ENCODE measurements at regions not wholly inside any gene's neighbourhood (a gene's known extent, or its start where the extent isn't known, plus 50 kb on each side); places are given as distances from the start of the nearest gene placed in this dataset.
A peak's percentile ranks its signal among the peaks of the same experiment; 100 is the strongest.

DNA sequence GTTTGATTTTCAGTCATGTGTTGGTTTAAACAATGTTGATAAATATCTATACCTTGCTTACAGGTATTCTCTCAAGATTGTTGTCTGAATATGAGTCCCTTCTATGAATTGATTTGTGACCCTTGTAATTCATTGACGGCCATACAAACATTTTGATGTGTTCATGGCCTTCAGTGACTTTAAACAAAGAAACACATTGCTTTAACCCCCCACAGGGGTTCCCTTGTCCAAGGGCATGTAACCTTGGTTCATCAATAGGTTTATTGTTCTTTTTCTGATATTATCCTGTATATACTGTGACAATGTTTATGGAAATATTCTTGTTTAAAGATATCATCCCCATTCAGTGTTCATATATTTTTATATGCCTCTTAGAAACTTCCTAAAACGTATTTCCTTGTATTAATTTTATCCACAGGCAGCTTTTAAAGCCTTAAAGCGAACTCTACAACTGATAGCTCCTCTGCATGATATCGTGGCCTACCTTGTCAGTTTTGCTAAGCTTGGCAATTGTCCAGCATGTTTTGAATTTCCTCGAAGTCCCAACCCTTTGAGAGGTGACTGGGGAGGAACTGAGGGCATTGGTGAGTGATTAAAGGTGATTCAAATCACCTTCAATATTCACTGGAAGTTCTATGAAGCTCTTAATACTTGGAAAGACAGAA is 87.0 kb downstream of the CD164 start:
- no peak for DNase-seq (ENCODE audit: low spot score)

DNA sequence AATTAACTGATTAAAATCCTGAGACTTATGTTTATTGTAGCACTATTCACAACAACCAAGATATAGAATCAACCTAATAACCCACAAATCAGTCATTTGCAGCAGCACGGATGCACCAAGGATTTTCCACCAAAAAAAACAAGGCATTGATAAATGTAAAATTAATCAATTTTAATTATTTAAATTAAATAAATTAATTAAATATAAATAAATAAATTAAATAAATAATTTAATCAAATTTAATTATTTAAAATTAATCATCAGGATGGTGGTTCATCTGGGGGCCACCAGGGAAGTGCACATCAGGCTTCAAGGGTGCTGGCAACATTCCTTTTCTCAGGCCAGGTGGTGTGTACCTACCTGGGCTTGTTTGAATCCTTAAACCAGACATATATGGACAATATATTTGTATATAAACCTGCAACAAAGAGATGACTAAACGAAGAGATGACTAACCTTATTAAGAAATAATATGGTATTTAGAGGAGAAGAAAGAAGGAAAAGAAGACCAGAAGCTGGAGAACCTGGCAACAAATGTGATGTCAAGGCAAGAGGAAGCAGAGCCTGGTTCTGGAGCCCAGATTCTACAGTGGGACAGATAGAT is 89.2 kb downstream of the CD164 start:
- no peak for DNase-seq (ENCODE audit: low spot score)

- DNase-seq (ENCODE audit: low spot score) = peak; percentile 29
Observed at GRCh38 chr6:109292420-109292819, 89.8 kb downstream of the CD164 start.

DNA sequence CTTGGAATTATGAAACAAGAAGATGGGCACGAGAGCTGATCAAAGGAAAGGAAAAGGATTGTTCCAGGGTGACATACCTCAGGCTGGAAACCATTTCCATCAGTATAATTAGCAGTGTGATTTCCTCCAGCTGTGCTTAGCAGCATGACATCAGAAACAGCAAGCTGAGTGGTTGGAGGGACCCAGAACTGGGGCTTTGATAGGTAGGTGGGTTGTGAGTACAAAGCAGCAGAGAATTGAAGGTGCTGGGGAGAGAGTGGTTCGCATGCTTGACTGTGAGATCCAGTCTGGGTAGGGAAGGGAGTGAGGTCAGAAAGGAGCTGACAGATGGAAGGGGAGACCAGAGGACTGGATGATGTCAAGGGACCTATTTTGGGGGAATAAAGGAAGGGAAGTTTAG is 90.4 kb downstream of the CD164 start:
- no peak for DNase-seq (ENCODE audit: low spot score)

DNA sequence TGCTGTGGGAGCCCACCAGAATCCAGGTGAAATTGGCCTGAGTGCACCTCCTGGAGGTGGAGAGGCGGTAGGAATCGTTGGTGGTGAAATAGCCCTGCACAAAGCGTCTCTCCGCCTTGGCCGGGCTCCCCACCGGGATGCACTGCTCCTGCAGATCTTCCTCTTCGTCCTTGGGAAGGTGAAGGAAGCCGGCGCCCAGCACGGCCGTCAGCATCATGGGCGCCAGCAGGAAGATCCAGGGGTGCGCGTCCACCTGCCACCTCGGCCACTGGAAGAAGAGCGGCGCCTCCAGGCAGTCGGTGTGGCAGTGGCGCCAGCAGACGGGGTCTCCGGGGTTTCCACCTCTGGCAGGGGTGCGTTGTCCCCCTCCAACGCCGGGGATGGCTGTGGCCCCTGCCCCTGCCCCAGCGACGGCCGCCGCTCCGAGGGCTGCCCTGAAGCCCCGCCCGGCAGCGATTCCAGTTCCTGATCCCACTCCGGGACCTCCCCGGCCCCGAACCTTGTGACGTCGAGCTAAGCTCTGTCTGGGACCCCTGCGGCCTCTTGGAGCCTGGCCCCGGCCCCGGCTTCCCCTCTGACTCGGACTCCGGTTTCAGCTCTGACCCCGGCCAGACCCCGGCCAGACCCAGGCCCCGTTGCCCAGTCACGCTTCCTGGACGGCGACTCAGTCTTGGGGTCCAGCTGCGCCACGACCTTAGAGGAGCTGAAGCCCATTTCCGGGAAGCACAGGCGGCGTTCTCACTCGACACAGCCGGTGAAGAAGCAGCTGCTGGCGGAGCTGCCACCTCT is 91.9 kb downstream of the CD164 start:
- no peak for DNase-seq (ENCODE audit: low spot score)

DNA sequence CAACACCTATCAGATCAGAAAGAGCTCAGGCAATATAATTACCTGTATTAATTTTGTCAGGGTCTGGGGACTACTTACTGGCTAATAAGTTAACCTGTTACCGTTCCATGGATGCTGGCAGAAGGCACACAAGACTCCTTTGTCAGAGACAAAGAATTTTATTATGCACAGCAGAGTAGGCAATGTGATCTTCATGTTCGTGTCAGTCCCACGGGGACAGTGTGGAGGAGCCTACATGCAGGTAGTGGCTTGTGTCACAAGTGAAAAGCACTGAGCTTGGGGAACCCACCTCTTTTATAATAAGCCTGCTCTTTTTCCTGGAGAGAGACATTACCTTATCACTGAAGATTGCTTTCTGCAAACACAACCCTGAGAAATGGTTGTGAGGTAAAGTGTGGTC is 96.9 kb downstream of the CD164 start:
- no peak for DNase-seq (ENCODE audit: low spot score)

- DNase-seq (ENCODE audit: low spot score) = no peak
Observed at GRCh38 chr6:109284675-109285074, 97.6 kb downstream of the CD164 start.

GRCh38 chr6:109282756-109283155 is 99.5 kb downstream of the CD164 start:
- no peak for DNase-seq (ENCODE audit: low spot score)

DNA sequence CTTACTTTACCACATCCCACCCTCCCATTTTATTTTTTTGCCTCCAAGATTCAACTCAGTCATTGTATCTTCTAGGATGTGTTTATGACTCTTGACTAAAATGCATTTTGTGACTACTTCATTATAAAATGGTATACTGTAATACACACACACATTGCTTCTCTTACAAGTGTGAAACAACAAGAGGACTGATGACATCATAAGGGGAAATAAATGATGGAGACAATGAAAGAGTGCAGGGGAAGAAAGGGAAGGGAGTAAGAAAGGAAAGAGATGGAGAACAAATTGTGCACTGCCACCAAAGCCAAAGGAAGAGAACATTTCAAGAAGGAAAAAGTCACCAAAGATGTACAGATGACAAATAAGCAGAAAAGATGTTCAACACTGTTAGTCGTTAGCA is 102.6 kb downstream of the CD164 start:
- no peak for DNase-seq (ENCODE audit: low spot score)

DNA sequence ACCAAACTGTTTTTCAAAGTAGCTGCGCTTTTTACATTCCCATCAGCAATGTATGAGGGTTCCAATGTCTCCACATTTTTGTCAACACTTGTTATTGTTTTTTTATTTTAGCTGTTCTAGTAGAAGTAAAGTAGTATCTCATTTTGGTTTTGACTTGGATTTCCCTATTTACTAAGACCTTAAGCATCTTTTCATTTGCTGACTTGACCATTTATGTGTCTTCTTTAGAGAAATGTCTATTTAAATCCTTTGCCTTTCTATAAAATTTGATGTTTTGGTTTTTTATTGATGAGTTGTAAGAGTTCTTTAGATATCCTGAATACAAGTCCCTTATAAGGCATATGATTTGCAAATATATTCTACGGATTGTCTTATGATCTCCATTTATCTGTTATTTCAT is 110.6 kb downstream of the CD164 start:
- no peak for DNase-seq (ENCODE audit: low spot score)

- no peak for DNase-seq (ENCODE audit: low spot score)
Observed at GRCh38 chr6:109269953-109270517, 112.2 kb downstream of the CD164 start.

DNA sequence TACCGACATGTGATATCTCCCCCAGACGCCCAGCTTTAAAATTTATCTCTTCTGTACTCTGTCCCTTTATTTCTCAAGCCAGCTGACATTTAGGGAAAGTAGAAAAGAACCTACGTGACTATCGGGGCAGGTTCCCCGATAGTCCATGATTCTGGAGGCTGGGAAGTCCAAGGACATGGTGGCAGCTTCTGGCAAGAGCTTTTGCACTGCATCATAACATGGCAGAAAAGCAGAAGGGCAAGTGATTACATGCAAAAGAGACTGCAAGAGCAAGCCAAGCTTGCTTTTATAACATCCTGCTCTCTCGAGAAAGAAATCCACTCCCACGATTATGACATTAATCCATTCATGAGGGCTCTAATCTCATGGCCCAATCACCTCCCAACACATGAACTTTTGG is 113.2 kb downstream of the CD164 start:
- no peak for DNase-seq (ENCODE audit: low spot score)

GRCh38 chr6:109265530-109265929 is 116.7 kb downstream of the CD164 start:
- DNase-seq (ENCODE audit: low spot score) = no peak

DNA sequence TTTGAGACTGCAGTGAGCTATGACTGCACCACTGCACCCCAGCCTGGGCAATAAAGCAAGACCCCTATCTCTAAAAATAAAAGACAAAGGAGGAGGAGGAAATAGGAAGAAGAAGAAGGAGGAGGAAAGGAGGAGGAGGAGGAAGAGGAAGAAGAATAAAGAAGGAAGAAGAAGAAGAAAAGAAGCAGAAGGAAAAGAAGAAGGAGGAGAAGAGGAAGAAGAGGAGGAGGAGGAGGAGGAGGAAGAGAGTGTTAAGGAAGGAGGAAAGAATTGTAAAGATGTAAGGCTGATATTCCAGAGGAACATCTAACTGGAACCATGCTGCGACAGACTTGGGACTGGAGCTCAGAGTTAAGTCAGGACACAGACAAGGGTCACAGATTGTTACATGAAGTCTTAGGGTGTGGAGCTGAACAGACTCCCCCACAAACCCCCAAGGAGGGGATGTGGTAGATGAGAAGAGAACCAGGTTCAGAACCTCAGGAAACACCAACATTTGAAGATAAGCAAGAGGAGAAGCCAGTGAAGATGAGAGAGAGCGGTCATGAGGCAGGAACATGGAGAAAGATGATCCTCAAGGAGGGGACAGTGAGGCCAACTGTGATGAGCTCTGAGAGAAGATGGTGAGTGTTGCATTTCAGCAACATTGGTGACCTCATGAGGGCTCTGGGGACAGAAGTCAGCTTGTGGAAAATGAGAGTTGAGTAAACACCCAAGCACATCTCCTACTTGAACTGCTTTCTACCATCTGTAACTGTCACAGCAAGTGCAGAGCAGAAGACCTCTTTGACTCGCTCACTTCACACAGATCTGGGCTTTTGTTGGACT is 118.2 kb downstream of the CD164 start:
- no peak for DNase-seq (ENCODE audit: low spot score)

- DNase-seq (ENCODE audit: low spot score) = no peak
Observed at GRCh38 chr6:109262261-109262660, 120.0 kb downstream of the CD164 start.

DNA sequence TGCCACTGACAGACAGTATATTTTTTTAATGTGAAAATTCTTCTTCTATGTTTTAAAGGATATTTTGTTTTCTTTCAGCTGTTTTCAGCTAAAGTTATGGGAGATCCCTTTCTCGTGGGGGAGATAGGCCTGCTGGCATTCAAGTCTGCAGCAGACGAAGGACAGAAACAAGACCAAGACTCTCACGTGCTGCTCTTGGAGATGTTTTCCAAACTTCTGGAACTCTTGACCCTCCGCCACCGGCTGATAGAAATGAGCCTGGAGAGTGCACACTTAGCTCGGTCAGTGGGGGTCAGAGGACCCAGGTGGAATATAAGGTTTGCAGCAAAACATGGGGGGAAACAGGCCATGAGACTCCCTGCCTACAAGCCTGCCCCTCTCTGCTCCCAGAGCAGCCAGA is 120.5 kb downstream of the CD164 start:
- no peak for DNase-seq (ENCODE audit: low spot score)

GRCh38 chr6:109260701-109261100 is 121.6 kb downstream of the CD164 start:
- DNase-seq (ENCODE audit: low spot score) = no peak

DNA sequence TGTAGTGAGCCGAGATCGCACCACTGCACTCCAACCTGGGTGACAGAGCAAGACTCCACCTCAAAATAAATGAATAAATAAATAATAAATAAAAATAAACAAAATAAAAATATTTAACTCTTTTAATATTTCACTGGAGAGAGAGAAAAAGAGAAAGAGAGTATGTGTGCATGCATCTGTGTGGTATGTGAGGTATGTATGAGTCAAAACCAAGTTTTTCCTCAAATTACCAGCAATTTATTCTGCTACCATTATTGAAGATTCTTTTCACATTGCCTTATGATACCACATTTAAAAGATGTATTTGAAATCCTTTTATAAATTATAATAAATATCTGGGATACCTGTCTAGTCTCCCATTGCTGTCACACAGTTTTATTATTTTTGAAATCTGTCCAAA is 122.1 kb downstream of the CD164 start:
- DNase-seq (ENCODE audit: low spot score) = no peak

DNA sequence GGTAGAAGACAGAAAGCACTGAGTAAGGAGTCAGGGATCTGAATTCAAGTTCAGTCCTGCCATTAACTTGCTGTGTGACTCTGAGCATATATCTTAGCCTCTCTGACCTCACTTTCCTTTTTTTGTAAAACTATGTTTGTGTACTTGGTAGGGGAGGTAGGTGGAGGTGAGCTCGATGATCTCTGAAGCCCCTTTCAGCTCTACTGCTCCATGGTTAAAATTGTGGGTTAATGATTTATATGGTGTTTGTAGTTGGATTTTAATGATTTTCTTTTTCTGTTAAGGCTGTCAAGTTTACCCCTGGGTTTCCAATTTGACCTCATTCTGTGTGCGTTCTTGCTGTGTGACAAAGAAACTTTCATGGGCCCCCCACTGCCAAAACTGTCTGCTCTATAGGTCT is 124.1 kb downstream of the CD164 start:
- no peak for DNase-seq (ENCODE audit: low spot score)

DNA sequence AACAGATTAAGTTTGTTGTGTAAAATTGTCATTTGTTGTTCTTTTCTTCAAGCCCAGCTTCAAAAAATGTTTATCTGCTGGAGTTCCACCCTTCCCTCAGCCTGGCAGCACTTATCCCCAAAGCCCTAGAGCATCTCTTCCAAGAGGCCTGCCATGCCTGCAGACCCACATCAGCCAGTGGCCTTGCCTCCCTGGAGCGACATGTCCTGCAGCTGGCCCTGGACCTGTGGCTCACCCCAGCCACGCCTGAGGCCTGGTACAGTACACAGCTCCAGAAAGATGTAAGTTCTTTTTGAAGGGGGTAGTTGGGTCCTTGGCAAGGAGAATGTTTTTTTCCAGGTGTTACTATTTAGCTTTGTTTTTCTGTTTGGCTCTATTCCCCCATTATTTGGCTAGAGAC is 124.8 kb downstream of the CD164 start:
- DNase-seq (ENCODE audit: low spot score) = no peak

DNA sequence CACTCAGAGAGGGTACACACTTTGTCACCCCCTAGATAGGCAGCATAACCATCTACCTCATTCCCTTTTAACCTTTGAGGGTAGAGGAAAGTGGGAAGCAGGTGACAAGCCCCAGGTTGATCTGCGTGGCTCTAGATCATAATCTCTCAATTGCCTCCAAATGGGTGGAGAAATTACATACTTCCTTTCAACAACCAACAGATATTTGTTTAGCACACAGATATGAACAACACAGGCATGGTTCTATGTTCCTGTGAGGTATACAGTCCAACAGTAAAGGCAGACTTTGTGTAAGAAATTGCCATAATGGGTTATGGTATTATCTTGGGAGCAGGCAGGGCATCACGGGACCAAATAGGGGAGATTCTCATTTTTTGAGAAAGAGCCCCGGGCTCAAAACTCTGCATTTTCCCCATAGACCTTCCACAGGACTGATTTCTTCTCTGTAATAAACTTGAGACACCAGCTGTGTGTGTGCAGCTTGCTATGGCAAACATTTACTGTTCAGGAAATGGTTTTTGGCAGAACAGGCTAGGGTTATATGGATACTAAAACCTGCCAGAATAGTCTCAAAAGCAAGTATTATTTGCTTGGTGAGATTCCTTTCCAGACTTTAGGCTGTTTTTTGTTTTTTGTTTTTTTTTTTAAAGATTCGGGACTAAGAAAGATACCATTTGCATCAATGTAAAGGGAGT is 126.2 kb downstream of the CD164 start:
- no peak for DNase-seq (ENCODE audit: low spot score)

Measured in SK-N-DZ (cell line).